Mucosa of descending colon (tissue), 3 donors: ENCODE measurements at regions not wholly inside any gene's neighbourhood (a gene's known extent, or its start where the extent isn't known, plus 50 kb on each side); places are given as distances from the start of the nearest gene placed in this dataset.

ENCODE experiments used
- ATAC-seq: fragments of 200-7000 bp; cut with Tn5 transposase; one replicate; pipeline ENCODE4 v1.9.1; 2020; ENCODE audit warnings: mild to moderate bottlenecking, moderate library complexity
- DNase-seq, 3 donors: peaks; one replicate each; pipeline ENCODE4 v3.0.0-alpha.2; 2020
- H3K36me3 ChIP-seq: fragments of 200-600 bp; one replicate; pipeline ENCODE4 v1.8.0; 2021; ENCODE audit warnings: low read depth, mild to moderate bottlenecking
- H3K4me1 ChIP-seq: fragments of 200-600 bp; one replicate; pipeline ENCODE4 v1.8.0; 2021; ENCODE audit warnings: low read depth, mild to moderate bottlenecking
- H3K4me3 ChIP-seq: fragments of 200-600 bp; one replicate; pipeline ENCODE4 v1.8.0; 2021; ENCODE audit warnings: mild to moderate bottlenecking
- H3K9me3 ChIP-seq: fragments of 200-600 bp; one replicate; pipeline ENCODE4 v1.8.0; 2021; ENCODE audit warnings: mild to moderate bottlenecking
- intact Hi-C, 2 donors: fragments of 100-400 bp; cut with DNase I in 1 of 2; cut with micrococcal nuclease in 1 of 2; formaldehyde crosslinking; loops; one replicate each; pipeline versions ENCODE4 v1.11.0 to v1.11.1; 2022; cut with DNase I, micrococcal nuclease
- TF ChIP-seq, protein P1 (sequence below): fragments of 200-600 bp; IDR thresholded peaks from one replicate; pipeline ENCODE4 v1.8.0; 2022; ENCODE audit warnings: antibody characterized with exemption, mild to moderate bottlenecking
- donor health status: DM: no; HTN: no; CAD: no; lungs with moderate emphysema.
- donor health status: DM: no; HTN: no; CAD: no.
- donor health status: DM: no; HTN: yes; CAD: no.

DNA sequence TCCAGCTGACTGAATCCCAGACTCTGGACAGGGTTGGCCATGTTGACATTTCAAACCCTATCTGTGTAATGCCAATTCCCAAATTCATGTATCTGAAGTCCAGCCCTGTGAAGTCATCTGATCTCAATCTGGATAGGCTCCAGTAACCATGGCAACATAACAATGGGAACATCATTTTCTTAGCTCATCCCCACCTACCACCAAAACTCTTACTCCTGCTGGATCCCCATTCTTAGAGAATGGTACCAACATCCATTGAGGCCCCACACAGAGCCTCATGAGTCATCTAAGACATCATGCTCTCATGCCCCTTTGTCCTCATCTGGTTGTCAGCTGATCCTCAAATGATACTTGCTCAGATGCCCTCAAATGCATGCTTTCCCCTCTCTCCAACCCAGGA lies 58.9 kb upstream of the TEX51 start:
- Histone ChIP-seq H3K4me3 (no peak overlapping the region), H3K9me3 (no peaks in the 10 kb centered on the region), H3K36me3 (no peaks in the 10 kb centered on the region), H3K4me1 (no peaks in the 10 kb centered on the region)
- no peak for DNase-seq
- TF ChIP-seq, protein P1, sequence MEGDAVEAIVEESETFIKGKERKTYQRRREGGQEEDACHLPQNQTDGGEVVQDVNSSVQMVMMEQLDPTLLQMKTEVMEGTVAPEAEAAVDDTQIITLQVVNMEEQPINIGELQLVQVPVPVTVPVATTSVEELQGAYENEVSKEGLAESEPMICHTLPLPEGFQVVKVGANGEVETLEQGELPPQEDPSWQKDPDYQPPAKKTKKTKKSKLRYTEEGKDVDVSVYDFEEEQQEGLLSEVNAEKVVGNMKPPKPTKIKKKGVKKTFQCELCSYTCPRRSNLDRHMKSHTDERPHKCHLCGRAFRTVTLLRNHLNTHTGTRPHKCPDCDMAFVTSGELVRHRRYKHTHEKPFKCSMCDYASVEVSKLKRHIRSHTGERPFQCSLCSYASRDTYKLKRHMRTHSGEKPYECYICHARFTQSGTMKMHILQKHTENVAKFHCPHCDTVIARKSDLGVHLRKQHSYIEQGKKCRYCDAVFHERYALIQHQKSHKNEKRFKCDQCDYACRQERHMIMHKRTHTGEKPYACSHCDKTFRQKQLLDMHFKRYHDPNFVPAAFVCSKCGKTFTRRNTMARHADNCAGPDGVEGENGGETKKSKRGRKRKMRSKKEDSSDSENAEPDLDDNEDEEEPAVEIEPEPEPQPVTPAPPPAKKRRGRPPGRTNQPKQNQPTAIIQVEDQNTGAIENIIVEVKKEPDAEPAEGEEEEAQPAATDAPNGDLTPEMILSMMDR = no peak
- intact Hi-C loops = no loop called here
- ATAC-seq = no peak

DNA sequence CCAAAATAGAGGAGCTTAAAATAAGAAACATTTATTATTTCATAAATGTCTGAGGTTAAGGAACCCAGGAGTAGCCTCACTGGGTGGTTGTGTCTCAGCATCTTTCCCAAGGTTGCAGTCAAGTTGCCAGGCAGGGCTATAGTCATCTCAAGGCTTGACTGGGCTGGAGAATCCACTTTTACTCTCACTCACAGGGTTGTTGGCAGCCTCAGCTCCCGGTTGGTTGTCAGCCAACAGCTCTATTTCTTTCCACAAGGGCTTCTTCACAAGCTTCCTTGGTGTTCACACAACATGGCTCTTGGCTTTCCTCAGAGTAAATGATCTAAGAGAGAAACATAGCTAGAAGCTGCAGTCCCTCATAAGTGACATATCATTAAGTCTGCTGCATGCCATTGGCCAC lies 55.6 kb upstream of the TEX51 start:
- intact Hi-C loops = no loop called here
- DNase-seq = no peak
- TF ChIP-seq, protein P1 = no peak
- H3K36me3 ChIP-seq = no peaks in the 10 kb centered on the region
- H3K4me3 ChIP-seq = no peak overlapping the region
- no peak for ATAC-seq
- no peaks in the 10 kb centered on the region for H3K9me3 ChIP-seq
- H3K4me1 ChIP-seq = no peaks in the 10 kb centered on the region

- Histone ChIP-seq H3K4me3 (no peak overlapping the region), H3K4me1 (no peaks in the 10 kb centered on the region), H3K9me3 (no peaks in the 10 kb centered on the region), H3K36me3 (no peaks in the 10 kb centered on the region)
- intact Hi-C loops = no loop called here
- DNase-seq = no peak
- no peak for ATAC-seq
- TF ChIP-seq, protein P1 = no peak
Observed at GRCh38 chr2:126846241-126846640, 52.4 kb upstream of the TEX51 start.
